ENCODE measurements at regions not wholly inside any gene's neighbourhood (a gene's known extent, or its start where the extent isn't known, plus 50 kb on each side); places are given as distances from the start of the nearest gene placed in this dataset.
"Not testable (repeated sequence)": the region's sequence is repeated elsewhere in the genome, so short reads cannot be mapped to it uniquely, and the experiment has no call there.

DNA sequence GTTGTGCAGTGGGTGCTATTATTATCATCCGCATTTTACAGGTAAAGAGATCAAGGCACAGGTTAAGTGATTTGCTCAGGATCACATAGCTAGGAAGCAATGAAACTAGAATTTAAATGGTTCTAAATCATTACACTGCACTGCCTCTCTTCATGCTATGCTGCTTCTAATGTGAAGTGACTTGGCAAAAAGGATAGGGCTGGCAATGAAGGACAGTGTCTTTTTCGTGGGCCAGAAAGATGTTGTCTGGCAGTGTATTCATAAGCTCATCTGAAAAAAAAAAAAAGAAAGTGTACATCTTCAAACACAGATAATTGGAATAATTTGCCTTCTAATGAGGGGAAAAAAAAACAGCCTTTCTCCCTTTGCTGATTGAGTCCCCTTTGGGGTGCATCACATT lies 132.2 kb upstream of the FUNDC1 start:
- no peak for FAIRE-seq

DNA sequence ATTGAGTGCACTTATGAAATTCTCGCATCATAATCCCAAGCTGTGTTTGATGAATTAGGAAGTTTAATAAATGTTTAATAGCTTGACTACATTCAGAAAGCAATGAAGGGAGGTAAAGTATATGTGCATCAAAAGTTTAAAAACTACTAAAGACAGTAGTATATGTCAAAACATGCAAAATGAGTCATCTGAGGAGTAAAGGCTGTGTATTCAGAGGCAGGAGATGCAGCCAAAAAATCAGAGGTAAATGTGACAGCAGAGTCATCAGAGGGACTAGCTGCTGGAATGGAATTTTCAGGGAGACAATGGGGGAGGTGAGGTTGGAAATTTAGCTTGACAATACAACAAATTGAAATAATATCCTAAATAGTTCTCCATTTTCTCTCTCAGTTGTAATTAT lies 127.0 kb upstream of the FUNDC1 start:
- FAIRE-seq: no peak

DNA sequence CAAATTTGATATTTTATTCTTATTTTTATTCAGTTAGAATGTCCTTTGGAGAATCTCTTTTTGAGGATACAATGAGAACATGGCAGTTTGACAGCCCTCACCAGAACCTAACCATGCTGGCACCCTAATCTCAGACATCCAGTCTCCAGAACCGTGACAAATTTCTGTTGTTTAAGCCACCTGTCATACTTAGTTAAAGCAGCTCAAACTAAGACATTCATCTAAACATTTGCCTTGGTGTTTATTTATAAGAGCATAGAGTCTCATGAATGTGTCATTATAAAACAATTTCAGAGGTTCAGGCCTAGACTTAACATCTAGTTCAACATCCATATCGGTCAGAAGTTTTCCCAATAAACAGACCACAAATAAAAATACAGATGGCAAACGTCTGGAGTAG lies 125.1 kb upstream of the FUNDC1 start:
- no peak for FAIRE-seq

GRCh38 chrX:44657718-44658246 lies 115.1 kb upstream of the FUNDC1 start:
- FAIRE-seq: not testable (repeated sequence)

DNA sequence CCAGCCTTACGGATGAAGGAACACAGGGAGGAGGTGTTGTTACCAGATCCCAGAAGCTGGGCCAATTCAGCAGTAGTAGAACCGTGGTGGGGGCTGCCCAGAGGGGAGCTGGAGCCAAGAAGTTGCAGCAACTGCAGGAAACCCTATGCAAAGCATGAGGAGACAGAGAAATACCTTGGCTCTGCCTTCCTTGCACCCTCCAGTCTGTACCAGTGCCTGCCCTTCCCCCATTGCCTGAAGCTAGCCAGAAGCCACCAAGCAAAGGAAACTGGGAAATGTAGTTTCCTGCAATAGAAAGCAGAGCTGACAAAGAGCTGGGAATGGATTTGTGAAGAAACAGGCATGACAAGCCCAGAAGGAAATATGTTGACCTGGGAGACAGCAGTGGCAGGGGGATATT lies 108.7 kb upstream of the FUNDC1 start:
- no peak for FAIRE-seq

GRCh38 chrX:44643723-44644122 lies 101.1 kb upstream of the FUNDC1 start:
- no peak for FAIRE-seq

DNA sequence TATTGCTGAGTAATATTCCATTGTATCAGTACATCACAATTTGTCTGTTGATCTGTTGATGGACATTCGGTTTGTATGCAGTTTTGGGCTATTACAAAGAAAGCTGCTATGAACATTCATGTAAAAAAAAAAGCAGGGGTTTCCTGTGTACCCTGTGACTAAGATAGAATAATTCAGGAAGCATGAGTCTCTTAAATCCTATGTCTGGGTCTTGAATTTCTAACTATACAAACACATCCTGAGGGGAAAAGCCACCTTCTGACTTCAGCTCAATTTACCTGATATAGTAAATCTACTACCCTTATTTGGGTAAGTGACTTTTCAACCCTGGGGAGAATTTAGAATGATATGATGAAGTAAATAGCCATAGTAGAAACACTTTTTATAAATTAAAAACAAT lies 94.6 kb upstream of the FUNDC1 start:
- no peak for FAIRE-seq

DNA sequence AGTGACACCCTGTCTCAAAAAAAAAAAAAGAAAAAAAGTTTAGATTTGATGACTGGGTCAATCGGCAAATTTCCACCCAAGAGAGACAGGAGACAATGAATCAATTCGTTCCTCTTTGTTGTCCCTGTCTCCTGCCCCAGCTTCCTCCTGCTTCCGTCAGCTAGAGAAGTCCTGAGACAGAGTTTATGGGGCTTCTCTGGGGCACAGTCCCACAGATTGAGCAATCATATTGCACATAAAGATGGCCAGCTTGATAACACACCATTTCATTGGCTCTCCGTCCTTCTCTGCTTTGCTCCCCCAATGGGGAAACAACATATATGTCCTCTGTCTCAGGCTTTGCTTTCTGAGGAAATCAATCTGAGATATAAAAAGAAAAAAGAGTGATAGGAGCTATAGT lies 78.4 kb upstream of the FUNDC1 start:
- FAIRE-seq: no peak

DNA sequence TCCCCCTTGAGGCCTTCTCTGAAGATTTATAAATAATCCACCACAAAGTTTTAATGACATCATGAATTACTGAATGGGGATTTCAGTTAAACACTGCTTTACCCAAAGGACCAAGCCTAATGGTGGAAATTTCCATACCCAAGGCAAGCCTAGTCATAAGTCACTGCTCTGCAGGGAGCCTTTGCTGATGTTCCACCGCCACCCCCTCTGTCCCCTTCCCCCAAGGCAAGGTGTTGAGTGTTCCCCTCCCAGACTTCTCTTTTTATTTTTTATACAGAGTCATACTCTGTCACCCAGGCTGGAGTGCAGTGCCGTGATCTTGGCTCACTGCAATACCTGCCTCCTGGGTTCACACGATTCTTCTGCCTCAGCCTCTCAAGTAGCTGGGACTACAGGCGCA lies 76.4 kb upstream of the FUNDC1 start:
- FAIRE-seq: no peak

DNA sequence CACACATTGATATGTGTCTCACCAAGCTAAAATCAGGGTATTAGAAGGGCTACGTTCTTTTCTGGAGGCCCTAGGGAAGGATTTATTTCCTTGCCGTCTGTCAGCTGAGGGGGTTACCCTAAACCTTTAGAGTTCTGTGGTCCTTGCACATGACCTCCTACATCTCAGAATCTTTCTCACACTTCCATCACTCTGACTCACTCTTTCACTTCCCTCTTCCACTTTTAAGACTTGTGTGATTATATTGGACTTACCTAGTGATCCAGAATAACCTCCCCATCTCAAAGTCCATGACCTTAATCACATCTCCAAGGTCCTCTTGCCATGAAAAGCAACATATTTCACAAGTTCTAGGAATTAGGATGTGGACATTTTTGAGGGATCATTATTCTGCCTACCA lies 53.6 kb upstream of the FUNDC1 start:
- FAIRE-seq: no peak

All from islet of Langerhans (tissue), 1 donor.